ENCODE measurements at regions not wholly inside any gene's neighbourhood (a gene's known extent, or its start where the extent isn't known, plus 50 kb on each side); places are given as distances from the start of the nearest gene placed in this dataset.

GRCh38 chr7:81159402-81159801 is 240.6 kb upstream of the SEMA3C start:
- TF ChIP-seq CTCF (conservative IDR thresholded peaks at IDR 0.05; ENCODE audit: low read length) (no peak), EZH2phosphoT487 (IDR thresholded peaks at IDR 0.05; ENCODE audit: borderline replicate concordance) (no peak)
- Histone ChIP-seq H3K9me3 (ENCODE audit: insufficient read depth, low read depth, low read length) (no peaks in the 10 kb centered on the region), H2AFZ (ENCODE audit: low read length) (no peak overlapping the region)

DNA sequence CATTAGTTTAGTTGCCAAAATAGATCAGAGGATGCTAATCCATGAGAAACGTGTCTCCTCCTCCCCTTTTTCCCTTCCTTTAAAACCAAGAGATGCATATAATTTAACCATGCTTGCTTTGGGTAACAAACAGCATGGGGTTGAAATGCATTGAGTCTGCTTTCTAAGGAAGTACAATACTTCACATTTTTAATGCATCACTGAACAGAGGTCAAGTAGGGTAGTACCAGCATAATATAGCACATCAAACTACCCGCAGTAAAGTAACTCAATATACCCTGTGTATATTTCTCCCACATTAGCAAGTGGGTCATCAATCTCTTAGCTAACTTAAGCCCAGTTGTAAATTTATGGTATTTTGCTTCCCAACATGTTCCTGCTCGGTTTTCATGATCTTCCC is 239.3 kb upstream of the SEMA3C start:
- no peaks in the 10 kb centered on the region for H3K36me3 ChIP-seq (ENCODE audit: insufficient read depth, low read length)
- H3K27me3 ChIP-seq (ENCODE audit: insufficient read depth, low read length, poor library complexity, severe bottlenecking), result no peaks in the 10 kb centered on the region
- H3K4me2 ChIP-seq (ENCODE audit: low read depth, low read length, poor library complexity, severe bottlenecking), result no peak overlapping the region
- H3K9me3 ChIP-seq (ENCODE audit: insufficient read depth, low read depth, low read length), result no peaks in the 10 kb centered on the region
- H3K9me2 ChIP-seq (replicated peaks; ENCODE audit: low read depth, low read length), result no peaks in the 10 kb centered on the region
- H4K20me1 ChIP-seq (ENCODE audit: insufficient read depth, low read length, poor library complexity, severe bottlenecking), result no peaks in the 10 kb centered on the region
- H3F3A ChIP-seq (ENCODE audit: low read depth), result no peaks in the 10 kb centered on the region
- no peaks in the 10 kb centered on the region for H3K79me2 ChIP-seq (ENCODE audit: insufficient read depth, low read length)
- no peak overlapping the region for H2AFZ ChIP-seq (ENCODE audit: low read length)
- no peaks in the 10 kb centered on the region for H3K4me1 ChIP-seq (ENCODE audit: insufficient read depth, low read length, poor library complexity, severe bottlenecking)
- no peak overlapping the region for H3K9ac ChIP-seq (ENCODE audit: low read depth, low read length, poor library complexity, severe bottlenecking)
- TF ChIP-seq CTCF (conservative IDR thresholded peaks at IDR 0.05; ENCODE audit: low read length) (no peak), EZH2phosphoT487 (IDR thresholded peaks at IDR 0.05; ENCODE audit: borderline replicate concordance) (no peak)
- H3K4me3 ChIP-seq (ENCODE audit: low read length, poor library complexity, severe bottlenecking), result no peak overlapping the region

More at GRCh38 chr7:81159402-81159801, 240.6 kb upstream of the SEMA3C start:
- Histone ChIP-seq H3K79me2 (ENCODE audit: insufficient read depth, low read length) (no peaks in the 10 kb centered on the region), H3K36me3 (ENCODE audit: insufficient read depth, low read length) (no peaks in the 10 kb centered on the region), H3F3A (ENCODE audit: low read depth) (no peaks in the 10 kb centered on the region), H3K9me2 (replicated peaks; ENCODE audit: low read depth, low read length) (no peaks in the 10 kb centered on the region), H4K20me1 (ENCODE audit: insufficient read depth, low read length, poor library complexity, severe bottlenecking) (no peaks in the 10 kb centered on the region), H3K9ac (ENCODE audit: low read depth, low read length, poor library complexity, severe bottlenecking) (no peak overlapping the region), H3K4me2 (ENCODE audit: low read depth, low read length, poor library complexity, severe bottlenecking) (no peak overlapping the region), H3K4me1 (ENCODE audit: insufficient read depth, low read length, poor library complexity, severe bottlenecking) (no peaks in the 10 kb centered on the region), H3K4me3 (ENCODE audit: low read length, poor library complexity, severe bottlenecking) (no peak overlapping the region), H3K27me3 (ENCODE audit: insufficient read depth, low read length, poor library complexity, severe bottlenecking) (no peaks in the 10 kb centered on the region)

DNA sequence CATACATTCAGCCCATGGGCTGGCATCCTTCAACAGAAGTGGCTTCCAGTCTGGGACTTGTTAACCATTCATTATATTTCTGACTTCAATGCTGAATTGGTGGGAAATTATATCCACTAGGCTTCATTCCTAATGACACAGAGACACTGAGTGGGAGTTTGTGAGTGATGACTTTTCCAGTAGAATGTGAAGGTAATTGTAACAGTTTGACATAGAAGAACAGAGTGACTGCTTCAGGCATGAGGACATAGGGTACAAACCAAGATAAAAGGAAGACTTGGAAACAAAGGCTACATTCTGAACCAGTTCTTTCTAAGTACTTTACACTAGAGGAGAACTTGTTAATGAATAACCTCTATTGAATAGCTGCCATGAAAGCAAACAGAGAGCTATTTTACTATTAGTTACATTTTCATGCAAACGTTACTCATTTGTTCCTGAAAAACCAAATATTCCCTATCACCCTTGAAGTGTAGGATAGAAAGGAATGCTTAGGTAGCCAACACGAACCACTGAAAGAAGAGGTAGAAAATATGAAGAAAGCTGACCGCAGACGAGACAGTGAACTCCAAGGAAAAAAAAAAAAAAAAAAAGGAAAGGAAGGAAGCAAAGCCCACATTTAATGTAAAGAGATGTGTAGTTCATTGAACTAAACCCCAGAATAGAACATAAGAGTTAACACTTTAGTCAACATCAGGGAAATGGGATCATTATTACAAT is 237.0 kb upstream of the SEMA3C start:
- no peaks in the 10 kb centered on the region for H4K20me1 ChIP-seq (ENCODE audit: insufficient read depth, low read length, poor library complexity, severe bottlenecking)
- H3K9me2 ChIP-seq (replicated peaks; ENCODE audit: low read depth, low read length), result no peaks in the 10 kb centered on the region
- no peak overlapping the region for H2AFZ ChIP-seq (ENCODE audit: low read length)
- H3K4me2 ChIP-seq (ENCODE audit: low read depth, low read length, poor library complexity, severe bottlenecking), result no peak overlapping the region
- no peaks in the 10 kb centered on the region for H3K36me3 ChIP-seq (ENCODE audit: insufficient read depth, low read length)
- no peak overlapping the region for H3K4me3 ChIP-seq (ENCODE audit: low read length, poor library complexity, severe bottlenecking)
- no peaks in the 10 kb centered on the region for H3K4me1 ChIP-seq (ENCODE audit: insufficient read depth, low read length, poor library complexity, severe bottlenecking)
- H3K9ac ChIP-seq (ENCODE audit: low read depth, low read length, poor library complexity, severe bottlenecking), result no peak overlapping the region
- H3K27me3 ChIP-seq (ENCODE audit: insufficient read depth, low read length, poor library complexity, severe bottlenecking), result no peaks in the 10 kb centered on the region
- TF ChIP-seq EZH2phosphoT487 (IDR thresholded peaks at IDR 0.05; ENCODE audit: borderline replicate concordance), result no peak
- TF ChIP-seq CTCF (conservative IDR thresholded peaks at IDR 0.05; ENCODE audit: low read length), result no peak
- H3F3A ChIP-seq (ENCODE audit: low read depth), result no peaks in the 10 kb centered on the region
- no peaks in the 10 kb centered on the region for H3K79me2 ChIP-seq (ENCODE audit: insufficient read depth, low read length)
- H3K9me3 ChIP-seq (ENCODE audit: insufficient read depth, low read depth, low read length), result no peaks in the 10 kb centered on the region
